ENCODE measurements at regions not wholly inside any gene's neighbourhood (a gene's known extent, or its start where the extent isn't known, plus 50 kb on each side); places are given as distances from the start of the nearest gene placed in this dataset.

DNA sequence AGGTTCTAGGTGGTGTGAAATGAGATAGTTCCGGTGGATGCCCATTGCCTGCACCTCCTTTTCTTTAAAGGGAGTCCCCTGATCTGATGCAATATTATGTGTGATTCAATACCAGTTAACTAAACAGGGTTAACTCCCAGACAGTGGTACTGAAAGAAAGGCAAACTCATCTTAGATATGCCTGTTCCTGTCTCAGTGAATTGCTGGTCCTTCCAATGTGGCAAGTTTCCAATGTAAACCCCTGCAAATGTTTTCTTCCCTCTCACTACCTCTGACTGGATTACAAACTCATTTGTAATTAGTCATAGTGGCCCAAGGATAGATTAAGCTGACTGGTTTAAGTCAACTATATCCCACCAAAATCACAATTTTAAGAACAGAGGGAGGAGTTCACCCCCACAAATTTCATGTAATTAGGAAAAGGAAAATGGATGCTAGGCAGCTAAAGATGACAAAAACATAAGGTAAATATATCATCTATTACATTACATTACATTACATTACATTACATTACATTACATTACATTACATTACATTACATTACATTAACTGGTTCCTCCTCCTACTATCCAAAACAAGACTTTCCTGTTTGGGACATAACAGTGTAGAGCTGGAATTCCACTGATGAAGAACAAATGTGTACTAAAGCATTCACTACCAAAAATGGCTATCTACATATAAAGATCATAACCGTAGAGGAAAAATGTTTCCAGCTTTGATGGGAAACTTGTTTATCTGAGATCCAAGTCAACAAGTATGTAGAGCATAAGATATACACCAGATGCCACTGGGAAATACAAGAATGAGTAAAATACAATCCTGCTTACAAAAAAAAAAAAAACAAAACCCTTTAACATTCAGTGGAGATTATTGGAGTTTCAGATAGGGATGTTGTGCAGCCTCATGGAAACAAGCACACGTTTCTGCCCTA is 121.5 kb upstream of the SNX2 start:
- TF ChIP-seq NBN (IDR thresholded peaks at IDR 0.05; ENCODE audit: low read depth) (no peak), POLR2A (conservative IDR thresholded peaks at IDR 0.05) (no peak), ZBTB1 (CRISPR knock-in tag; IDR thresholded peaks at IDR 0.05; ENCODE audit: borderline replicate concordance, low read depth) (no peak), XRCC3 (IDR thresholded peaks at IDR 0.05) (no peak), ZBTB7A (IDR thresholded peaks at IDR 0.05; ENCODE audit: borderline replicate concordance, control insufficient read depth, low read depth, low read length) (no peak), AFF4 (CRISPR knock-in tag; IDR thresholded peaks at IDR 0.05) (no peak), ZNF140 (CRISPR knock-in tag; IDR thresholded peaks at IDR 0.05) (no peak), TEAD2 (tag; IDR thresholded peaks at IDR 0.05) (no peak), MXD1 (CRISPR knock-in tag; IDR thresholded peaks at IDR 0.05; ENCODE audit: borderline replicate concordance, poor library complexity, severe bottlenecking) (no peak)
- TF ChIP-seq, protein P1, sequence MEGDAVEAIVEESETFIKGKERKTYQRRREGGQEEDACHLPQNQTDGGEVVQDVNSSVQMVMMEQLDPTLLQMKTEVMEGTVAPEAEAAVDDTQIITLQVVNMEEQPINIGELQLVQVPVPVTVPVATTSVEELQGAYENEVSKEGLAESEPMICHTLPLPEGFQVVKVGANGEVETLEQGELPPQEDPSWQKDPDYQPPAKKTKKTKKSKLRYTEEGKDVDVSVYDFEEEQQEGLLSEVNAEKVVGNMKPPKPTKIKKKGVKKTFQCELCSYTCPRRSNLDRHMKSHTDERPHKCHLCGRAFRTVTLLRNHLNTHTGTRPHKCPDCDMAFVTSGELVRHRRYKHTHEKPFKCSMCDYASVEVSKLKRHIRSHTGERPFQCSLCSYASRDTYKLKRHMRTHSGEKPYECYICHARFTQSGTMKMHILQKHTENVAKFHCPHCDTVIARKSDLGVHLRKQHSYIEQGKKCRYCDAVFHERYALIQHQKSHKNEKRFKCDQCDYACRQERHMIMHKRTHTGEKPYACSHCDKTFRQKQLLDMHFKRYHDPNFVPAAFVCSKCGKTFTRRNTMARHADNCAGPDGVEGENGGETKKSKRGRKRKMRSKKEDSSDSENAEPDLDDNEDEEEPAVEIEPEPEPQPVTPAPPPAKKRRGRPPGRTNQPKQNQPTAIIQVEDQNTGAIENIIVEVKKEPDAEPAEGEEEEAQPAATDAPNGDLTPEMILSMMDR (IDR thresholded peaks at IDR 0.05 in 2 of 3, conservative IDR thresholded peaks at IDR 0.05 in 1 of 3; ENCODE audit: insufficient read depth in 2 of 3, low read depth in 1 of 3, low read length in 3 of 3): no peak
